IMR-90 (cell line): ENCODE measurements at regions not wholly inside any gene's neighbourhood (a gene's known extent, or its start where the extent isn't known, plus 50 kb on each side); places are given as distances from the start of the nearest gene placed in this dataset.

ENCODE experiments used
- ATAC-seq: fragments of 200-7000 bp; cut with Tn5 transposase; 2 replicates; pipeline ENCODE4 v1.9.1; 2020; ENCODE audit warnings: low read depth, mild to moderate bottlenecking, moderate library complexity
- BruUV-seq: library from RNA; stranded (reverse); fragments of 400-500 nt; replicated peaks from 2 replicates; lab custom pipeline; 2021; lab: Mats Ljungman, UMichigan
- CTCF ChIA-PET: fragments of 300-600 bp; formaldehyde crosslinking; extraction: SDS; loops from one replicate; lab custom pipeline; 2021; ENCODE audit warnings: antibody characterized with exemption; lab: Yijun Ruan, JAX
- POLR2A ChIA-PET: fragments of 300-600 bp; sonication (Branson Sonifier 250); formaldehyde crosslinking; loops from one replicate; lab custom pipeline; 2022; ENCODE audit warnings: antibody characterized with exemption; ENCODE audit not compliant: unreplicated experiment; lab: Charles Lee
- DNase-seq: peaks from one replicate; pipeline ENCODE4 v3.0.0; 2013
- H2AFZ ChIP-seq: replicated peaks from 2 replicates; pipeline ENCODE3; 2013; ENCODE audit warnings: low read length, mild to moderate bottlenecking; ENCODE audit not compliant: poor library complexity
- H2AK5ac ChIP-seq: 2 replicates; pipeline ENCODE4 v1.6.1; 2013; ENCODE audit warnings: low read depth, low read length, inconsistent platforms
- H2AK9ac ChIP-seq: replicated peaks from 2 replicates; pipeline ENCODE3; 2013; ENCODE audit warnings: mild to moderate bottlenecking, low read depth, low read length, moderate library complexity; ENCODE audit not compliant: poor library complexity
- H2BK120ac ChIP-seq: 2 replicates; pipeline ENCODE4 v1.6.1; 2013; ENCODE audit warnings: low read depth, low read length, inconsistent platforms
- H2BK15ac ChIP-seq: 3 replicates; pipeline ENCODE4 v1.6.1; 2013; ENCODE audit warnings: low read depth, low read length, inconsistent platforms
- H2BK20ac ChIP-seq: 2 replicates; pipeline ENCODE4 v1.6.1; 2013; ENCODE audit warnings: low read depth, mild to moderate bottlenecking, inconsistent platforms, low read length, moderate library complexity
- H2BK5ac ChIP-seq: 2 replicates; pipeline ENCODE4 v1.6.1; 2013; ENCODE audit warnings: mild to moderate bottlenecking, low read depth, low read length, inconsistent platforms; ENCODE audit not compliant: poor library complexity, severe bottlenecking
- H3K14ac ChIP-seq: replicated peaks from 2 replicates; pipeline ENCODE4 v1.6.1; 2013; ENCODE audit warnings: low read depth, low read length, inconsistent platforms
- H3K18ac ChIP-seq: 2 replicates; pipeline ENCODE4 v1.6.1; 2013; ENCODE audit warnings: low read depth, low read length, control low read depth
- H3K23ac ChIP-seq: 2 replicates; pipeline ENCODE4 v1.6.1; 2013; ENCODE audit warnings: low read depth, low read length, inconsistent platforms
- H3K27ac ChIP-seq: 2 replicates; pipeline ENCODE4 v1.5.1; 2013; ENCODE audit warnings: mild to moderate bottlenecking, control low read depth, low read length; ENCODE audit not compliant: insufficient read depth
- H3K27me3 ChIP-seq: 2 replicates; pipeline ENCODE4 v1.6.1; 2013; ENCODE audit warnings: low read length; ENCODE audit not compliant: control insufficient read depth, insufficient read depth
- H3K36me3 ChIP-seq: 2 replicates; pipeline ENCODE4 v1.6.1; 2013; ENCODE audit warnings: low read length, mixed read lengths; ENCODE audit not compliant: control insufficient read depth, insufficient read depth
- H3K4ac ChIP-seq: 2 replicates; pipeline ENCODE4 v1.6.1; 2013; ENCODE audit warnings: low read depth, low read length, inconsistent platforms
- H3K4me1 ChIP-seq: 2 replicates; pipeline ENCODE4 v1.6.1; 2013; ENCODE audit warnings: low read length, mixed read lengths; ENCODE audit not compliant: control insufficient read depth, insufficient read depth
- H3K4me2 ChIP-seq: 2 replicates; pipeline ENCODE4 v1.6.1; 2013; ENCODE audit warnings: low read depth, mild to moderate bottlenecking, control low read depth, low read length, moderate library complexity
- H3K4me3 ChIP-seq: 2 replicates; pipeline ENCODE4 v1.5.1; 2013; ENCODE audit warnings: low read depth, mild to moderate bottlenecking, control low read depth, low read length, moderate library complexity; ENCODE audit not compliant: insufficient read depth
- H3K56ac ChIP-seq: 2 replicates; pipeline ENCODE4 v1.6.1; 2013; ENCODE audit warnings: low read length, inconsistent platforms; ENCODE audit not compliant: insufficient read depth; ENCODE audit errors: extremely low read depth
- H3K79me1 ChIP-seq, 2 experiments: 2 replicates each; pipeline ENCODE4 v1.6.1; 2013; ENCODE audit warnings: low read length in 2 of 2, inconsistent platforms in 1 of 2, low read depth in 1 of 2
- H3K9ac ChIP-seq: 2 replicates; pipeline ENCODE4 v1.6.1; 2013; ENCODE audit warnings: low read depth, low read length, control low read depth
- H3K9me1 ChIP-seq: 2 replicates; pipeline ENCODE4 v1.6.1; 2013; ENCODE audit warnings: low read length, inconsistent platforms; ENCODE audit not compliant: insufficient read depth
- H3K9me3 ChIP-seq: 2 replicates; pipeline ENCODE4 v1.6.1; 2013; ENCODE audit warnings: low read length; ENCODE audit not compliant: control insufficient read depth, insufficient read depth
- H4K20me1 ChIP-seq: 2 replicates; pipeline ENCODE4 v1.6.1; 2013; ENCODE audit warnings: low read length, inconsistent platforms; ENCODE audit not compliant: insufficient read depth
- H4K5ac ChIP-seq: 2 replicates; pipeline ENCODE4 v1.6.1; 2013; ENCODE audit warnings: mild to moderate bottlenecking, low read depth, low read length, control low read depth
- H4K8ac ChIP-seq, 2 experiments: 2 replicates each; pipeline ENCODE4 v1.6.1; 2013; ENCODE audit warnings: low read depth in 2 of 2, low read length in 2 of 2, control low read depth in 1 of 2, inconsistent platforms in 1 of 2
- H4K91ac ChIP-seq: 2 replicates; pipeline ENCODE4 v1.6.1; 2013; ENCODE audit warnings: low read depth, low read length, inconsistent platforms; ENCODE audit not compliant: insufficient read depth
- BHLHE40 ChIP-seq: fragments of 150-350 bp; IDR thresholded peaks from 2 replicates; pipeline ENCODE4 v1.6.1; 2016; ENCODE audit warnings: mild to moderate bottlenecking, low read depth, low read length
- CEBPB ChIP-seq: IDR thresholded peaks from 2 replicates; pipeline ENCODE4 v1.6.1; 2012; ENCODE audit warnings: low read depth, low read length, improper control_type of control experiment
- CHD1 ChIP-seq: IDR thresholded peaks from 2 replicates; pipeline ENCODE4 v1.6.1; 2012; ENCODE audit warnings: low read depth, low read length, improper control_type of control experiment
- CTCF ChIP-seq: conservative IDR thresholded peaks from 2 replicates; pipeline ENCODE4 v1.5.1; 2012; ENCODE audit warnings: mild to moderate bottlenecking, low read depth, low read length, improper control_type of control experiment
- ELK1 ChIP-seq: fragments of 150-350 bp; IDR thresholded peaks from 2 replicates; pipeline ENCODE4 v1.6.1; 2016; ENCODE audit warnings: low read depth, mild to moderate bottlenecking, low read length, moderate library complexity, borderline replicate concordance
- FOS ChIP-seq: fragments of 150-350 bp; IDR thresholded peaks from 2 replicates; pipeline ENCODE4 v1.6.1; 2016; ENCODE audit warnings: low read depth, low read length
- MAFK ChIP-seq: IDR thresholded peaks from 2 replicates; pipeline ENCODE4 v1.6.1; 2012; ENCODE audit warnings: low read depth, low read length, improper control_type of control experiment
- MAZ ChIP-seq: IDR thresholded peaks from 2 replicates; pipeline ENCODE4 v1.6.1; 2012; ENCODE audit warnings: low read depth, mild to moderate bottlenecking, low read length, improper control_type of control experiment, moderate library complexity, borderline replicate concordance
- MXI1 ChIP-seq: IDR thresholded peaks from 2 replicates; pipeline ENCODE4 v1.6.1; 2012; ENCODE audit warnings: low read depth, mild to moderate bottlenecking, low read length, moderate library complexity, borderline replicate concordance
- POLR2A ChIP-seq: IDR thresholded peaks from 2 replicates; pipeline ENCODE4 v1.6.1; 2012; ENCODE audit warnings: mild to moderate bottlenecking, low read depth, low read length
- RCOR1 ChIP-seq: IDR thresholded peaks from 2 replicates; pipeline ENCODE4 v1.6.1; 2012; ENCODE audit warnings: mild to moderate bottlenecking, low read length, improper control_type of control experiment; ENCODE audit not compliant: insufficient replicate concordance
- RFX5 ChIP-seq: IDR thresholded peaks from 2 replicates; pipeline ENCODE4 v1.8.0; 2012; ENCODE audit warnings: low read depth, mild to moderate bottlenecking, low read length, moderate library complexity
- SMC3 ChIP-seq: fragments of 150-350 bp; IDR thresholded peaks from 2 replicates; pipeline ENCODE4 v1.6.1; 2016; ENCODE audit warnings: low read depth, mild to moderate bottlenecking, antibody characterized with exemption, low read length, moderate library complexity
- USF2 ChIP-seq: fragments of 150-350 bp; IDR thresholded peaks from 2 replicates; pipeline ENCODE4 v1.6.1; 2017; ENCODE audit warnings: mild to moderate bottlenecking, antibody characterized with exemption, low read length, low read depth
- WGBS, 2 experiments: methylation state at CpG; one replicate each; pipeline versions ENCODE4 v1.1.5 to v1.1.7; 2013; ENCODE audit warnings: missing lambda C conversion rate in 2 of 2; ENCODE audit not compliant: insufficient read length in 1 of 2; ENCODE audit errors: extremely low coverage in 2 of 2; 5-methylcytosine and 5-hydroxymethylcytosine counted together
- dilution Hi-C: fragments of 300-500 bp; cut with HindIII; formaldehyde crosslinking; loops from one replicate; pipeline ENCODE4 v1.14.3; 2018; ENCODE audit warnings: low sequenced_read_pairs; ENCODE audit not compliant: unreplicated experiment
- in situ Hi-C: fragments of 300-500 bp; cut with MboI; formaldehyde crosslinking; loops from 3 replicates; pipeline ENCODE4 v1.14.3; 2019; ENCODE audit warnings: low sequenced_read_pairs, inconsistent platforms, mixed read lengths
- intact Hi-C: fragments of 100-400 bp; cut with micrococcal nuclease; formaldehyde crosslinking; loops from 2 replicates; pipeline ENCODE4 v1.10.0; 2022

- Histone ChIP-seq H2AK5ac (no peak overlapping the region), H2BK120ac (no peak overlapping the region), H2BK5ac (no peak overlapping the region), H3K14ac (no peak overlapping the region), H4K20me1 (no peaks in the 10 kb centered on the region), H2AK9ac (no peak overlapping the region), H4K5ac (no peak overlapping the region), H3K9me1 (no peaks in the 10 kb centered on the region), H4K91ac (no peak overlapping the region), H3K4me3 (no peak overlapping the region), H3K4me1 (no peaks in the 10 kb centered on the region), H3K9me3 (no peaks in the 10 kb centered on the region), H3K36me3 (no peaks in the 10 kb centered on the region), H2BK15ac (no peak overlapping the region), H3K27me3 (no peaks in the 10 kb centered on the region), H3K56ac (no peak overlapping the region), H2BK20ac (no peak overlapping the region), H3K79me1 (no peaks in the 10 kb centered on the region), H3K4ac (no peak overlapping the region), H3K27ac (no peak overlapping the region), H3K18ac (no peak overlapping the region), H2AFZ (no peak overlapping the region), H3K9ac (no peak overlapping the region), H3K23ac (no peak overlapping the region), H3K4me2 (no peak overlapping the region), H4K8ac (no peak overlapping the region)
- BruUV-seq: no TSS peak
- WGBS, 2 experiments: no CpG with 5 or more reads among the region's 11 CpGs
- ATAC-seq (no peak), DNase-seq (no peak)
- ChIA-PET POLR2A (no interaction called here), CTCF (interaction anchor here (1.1 kb wide), 1 partner anchor 30 kb away, joined by 3 read pairs; no protein-coding TSS in a partner anchor)
- no peak for TF ChIP-seq RCOR1
- no peak for TF ChIP-seq BHLHE40
- TF ChIP-seq SMC3: no peak
- TF ChIP-seq FOS: no peak
- TF ChIP-seq MXI1: no peak
- TF ChIP-seq CHD1: no peak
- no peak for TF ChIP-seq ELK1
- no peak for TF ChIP-seq CTCF
- no peak for TF ChIP-seq CEBPB
- TF ChIP-seq RFX5: no peak
- no peak for TF ChIP-seq POLR2A
- TF ChIP-seq MAZ: no peak
- TF ChIP-seq MAFK: no peak
- no peak for TF ChIP-seq USF2
- in situ Hi-C loops (no loop called here), intact Hi-C loops (no loop called here), dilution Hi-C loops (no loop called here)
Measured at GRCh38 chr3:105223815-105224214, 142.9 kb upstream of the ALCAM start.
